Fibroblast of lung (primary cell): ENCODE measurements at regions not wholly inside any gene's neighbourhood (a gene's known extent, or its start where the extent isn't known, plus 50 kb on each side); places are given as distances from the start of the nearest gene placed in this dataset.

Source experiments
- DNase-seq, 2 donors: peaks; one replicate each; pipeline versions ENCODE4 v3.0.0 to v3.0.0-alpha.2; 2010; ENCODE audit warnings: low read depth in 2 of 2
- H2AFZ ChIP-seq: 2 replicates; pipeline ENCODE4 v1.5.1; 2012; ENCODE audit warnings: low read length, control low read depth, inconsistent platforms
- H3K27ac ChIP-seq: 2 replicates; pipeline ENCODE4 v1.5.1; 2011; ENCODE audit warnings: low read length, control low read depth; ENCODE audit not compliant: insufficient read depth
- H3K27me3 ChIP-seq: 2 replicates; pipeline ENCODE4 v1.5.1; 2011; ENCODE audit warnings: mild to moderate bottlenecking, low read length; ENCODE audit not compliant: control insufficient read depth, insufficient read depth
- H3K36me3 ChIP-seq: 2 replicates; pipeline ENCODE4 v1.5.1; 2011; ENCODE audit warnings: low read length; ENCODE audit not compliant: control insufficient read depth, insufficient read depth
- H3K4me1 ChIP-seq: 2 replicates; pipeline ENCODE4 v1.5.1; 2011; ENCODE audit warnings: low read length; ENCODE audit not compliant: control insufficient read depth, insufficient read depth; ENCODE audit errors: extremely low read depth
- H3K4me2 ChIP-seq: 2 replicates; pipeline ENCODE4 v1.5.1; 2011; ENCODE audit warnings: low read length, control low read depth; ENCODE audit not compliant: insufficient read depth; ENCODE audit errors: extremely low read depth
- H3K4me3 ChIP-seq, 4 experiments: fragments of 200-600 bp in 1 of 4; sonication (generic) in 1 of 4; replicated peaks in 1 of 4; 2 replicates each; pipeline ENCODE4 v1.5.1; 2011 to 2016; ENCODE audit warnings: low read length in 4 of 4, low read depth in 3 of 4, mild to moderate bottlenecking in 3 of 4, control low read depth in 2 of 4, inconsistent platforms in 1 of 4, mixed read lengths in 1 of 4; ENCODE audit not compliant: insufficient read depth in 1 of 4; ENCODE audit errors: control extremely low read depth in 1 of 4
- H3K79me2 ChIP-seq: 2 replicates; pipeline ENCODE4 v1.5.1; 2012; ENCODE audit warnings: mild to moderate bottlenecking, low read length, inconsistent platforms; ENCODE audit not compliant: control insufficient read depth, insufficient read depth
- H3K9ac ChIP-seq: 2 replicates; pipeline ENCODE4 v1.5.1; 2011; ENCODE audit warnings: mild to moderate bottlenecking, low read length, control low read depth; ENCODE audit not compliant: insufficient read depth
- H3K9me3 ChIP-seq: 2 replicates; pipeline ENCODE4 v1.5.1; 2012; ENCODE audit warnings: low read depth, low read length; ENCODE audit not compliant: control insufficient read depth, insufficient read depth
- H4K20me1 ChIP-seq: 2 replicates; pipeline ENCODE4 v1.5.1; 2011; ENCODE audit warnings: low read length; ENCODE audit not compliant: control insufficient read depth, insufficient read depth; ENCODE audit errors: extremely low read depth
- EZH2 ChIP-seq: IDR thresholded peaks from 2 replicates; pipeline ENCODE4 v1.5.1; 2012; ENCODE audit warnings: low read length, control low read depth, mild to moderate bottlenecking; ENCODE audit errors: missing control alignments
- TF ChIP-seq, protein P1 (sequence below), 2 donors: IDR thresholded peaks in 1 of 2; conservative IDR thresholded peaks in 1 of 2; 1 replicate in 1 of 2; 2 replicates in 1 of 2; pipeline ENCODE4 v1.5.1; 2011 to 2012; ENCODE audit warnings: low read length in 2 of 2, control low read depth in 1 of 2, inconsistent platforms in 1 of 2, low read depth in 1 of 2, mild to moderate bottlenecking in 1 of 2

DNA sequence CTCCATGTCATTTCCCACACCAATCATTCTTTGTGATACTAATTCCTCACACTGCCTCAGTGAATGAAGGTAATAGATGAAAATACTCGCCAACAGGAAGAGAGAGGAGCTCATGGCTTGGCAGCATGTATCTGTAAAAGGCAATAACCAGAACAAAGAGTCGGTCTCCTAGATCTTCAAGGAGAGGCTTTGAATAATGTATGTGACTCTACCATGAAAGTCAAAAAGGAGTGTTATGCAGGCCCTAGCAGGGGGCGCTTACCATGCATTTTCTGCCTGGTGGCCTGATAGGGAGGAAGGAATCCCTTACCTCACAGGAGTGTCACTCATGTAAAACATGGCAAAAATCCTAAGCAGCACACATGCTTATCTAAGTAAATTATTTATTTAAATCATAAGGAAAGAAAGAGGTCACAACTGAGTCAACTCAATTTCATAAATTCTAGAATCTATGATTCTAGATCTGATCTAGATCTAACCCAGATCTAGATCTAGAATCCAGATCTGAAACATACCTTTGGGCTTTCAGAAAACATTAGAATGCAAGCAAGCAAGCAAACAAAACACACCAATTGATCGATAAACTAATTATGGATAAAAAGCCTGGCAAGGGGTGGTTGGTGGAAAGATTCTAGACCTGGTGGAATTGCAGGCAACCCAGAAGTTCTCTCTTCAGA is 226.3 kb upstream of the KLF6 start:
- DNase-seq, result no peak
- Histone ChIP-seq H3K9me3 (no peaks in the 10 kb centered on the region), H3K27me3 (no peaks in the 10 kb centered on the region), H3K36me3 (no peaks in the 10 kb centered on the region), H3K9ac (no peak overlapping the region), H3K27ac (no peak overlapping the region), H2AFZ (no peak overlapping the region), H3K4me2 (no peak overlapping the region), H4K20me1 (no peaks in the 10 kb centered on the region), H3K4me1 (no peaks in the 10 kb centered on the region), H3K79me2 (no peaks in the 10 kb centered on the region), H3K4me3 (no peak overlapping the region)
- TF ChIP-seq, protein P1, sequence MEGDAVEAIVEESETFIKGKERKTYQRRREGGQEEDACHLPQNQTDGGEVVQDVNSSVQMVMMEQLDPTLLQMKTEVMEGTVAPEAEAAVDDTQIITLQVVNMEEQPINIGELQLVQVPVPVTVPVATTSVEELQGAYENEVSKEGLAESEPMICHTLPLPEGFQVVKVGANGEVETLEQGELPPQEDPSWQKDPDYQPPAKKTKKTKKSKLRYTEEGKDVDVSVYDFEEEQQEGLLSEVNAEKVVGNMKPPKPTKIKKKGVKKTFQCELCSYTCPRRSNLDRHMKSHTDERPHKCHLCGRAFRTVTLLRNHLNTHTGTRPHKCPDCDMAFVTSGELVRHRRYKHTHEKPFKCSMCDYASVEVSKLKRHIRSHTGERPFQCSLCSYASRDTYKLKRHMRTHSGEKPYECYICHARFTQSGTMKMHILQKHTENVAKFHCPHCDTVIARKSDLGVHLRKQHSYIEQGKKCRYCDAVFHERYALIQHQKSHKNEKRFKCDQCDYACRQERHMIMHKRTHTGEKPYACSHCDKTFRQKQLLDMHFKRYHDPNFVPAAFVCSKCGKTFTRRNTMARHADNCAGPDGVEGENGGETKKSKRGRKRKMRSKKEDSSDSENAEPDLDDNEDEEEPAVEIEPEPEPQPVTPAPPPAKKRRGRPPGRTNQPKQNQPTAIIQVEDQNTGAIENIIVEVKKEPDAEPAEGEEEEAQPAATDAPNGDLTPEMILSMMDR (conservative IDR thresholded peaks at IDR 0.05 in 1 of 2, IDR thresholded peaks at IDR 0.05 in 1 of 2; ENCODE audit: low read depth in 1 of 2, low read length in 2 of 2), result no peak
- TF ChIP-seq EZH2, result no peak

- Histone ChIP-seq H3K4me3 (no peak overlapping the region), H4K20me1 (no peaks in the 10 kb centered on the region), H3K4me2 (no peak overlapping the region), H3K79me2 (no peaks in the 10 kb centered on the region), H3K27me3 (no peaks in the 10 kb centered on the region), H3K9ac (no peak overlapping the region), H3K36me3 (no peaks in the 10 kb centered on the region), H2AFZ (no peak overlapping the region), H3K4me1 (no peaks in the 10 kb centered on the region), H3K27ac (no peak overlapping the region), H3K9me3 (no peaks in the 10 kb centered on the region)
- no peak for TF ChIP-seq EZH2
- TF ChIP-seq, protein P1 (conservative IDR thresholded peaks at IDR 0.05 in 1 of 2, IDR thresholded peaks at IDR 0.05 in 1 of 2; ENCODE audit: low read depth in 1 of 2, low read length in 2 of 2), result no peak
- no peak for DNase-seq
These were observed 223.8 kb upstream of the KLF6 start for GRCh38 chr10:4008676-4009382.

DNA sequence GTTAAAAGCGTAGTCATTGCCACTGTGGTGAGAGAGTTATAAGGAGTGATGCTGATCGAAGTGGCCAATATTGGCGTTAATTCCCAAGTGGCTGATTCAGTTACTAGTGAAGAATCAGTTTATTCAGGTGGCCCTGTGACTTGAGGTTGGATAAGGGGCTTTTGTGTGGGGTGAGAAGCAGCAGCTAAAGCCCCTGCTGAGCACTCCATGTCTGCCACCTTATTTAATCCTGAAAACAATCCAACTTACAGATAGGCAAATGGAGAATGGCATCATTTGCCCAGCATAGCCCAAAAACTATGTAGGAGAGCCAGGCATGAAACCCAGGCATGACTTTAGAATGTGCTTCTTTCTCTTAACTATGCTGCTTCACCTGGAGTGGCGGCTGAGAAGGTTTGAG is 222.8 kb upstream of the KLF6 start:
- no peak for DNase-seq
- TF ChIP-seq EZH2, result no peak
- TF ChIP-seq, protein P1 (conservative IDR thresholded peaks at IDR 0.05 in 1 of 2, IDR thresholded peaks at IDR 0.05 in 1 of 2; ENCODE audit: low read depth in 1 of 2, low read length in 2 of 2), result no peak

More for the DNA sequence above, 222.8 kb upstream of the KLF6 start:
- no peak overlapping the region for H3K4me2 ChIP-seq
- H3K4me3 ChIP-seq, result no peak overlapping the region
- no peaks in the 10 kb centered on the region for H3K27me3 ChIP-seq
- no peaks in the 10 kb centered on the region for H3K9me3 ChIP-seq
- no peaks in the 10 kb centered on the region for H4K20me1 ChIP-seq
- H3K36me3 ChIP-seq, result no peaks in the 10 kb centered on the region
- no peak overlapping the region for H2AFZ ChIP-seq
- no peak overlapping the region for H3K27ac ChIP-seq
- no peaks in the 10 kb centered on the region for H3K79me2 ChIP-seq
- H3K9ac ChIP-seq, result no peak overlapping the region
- no peaks in the 10 kb centered on the region for H3K4me1 ChIP-seq
